GM12801 (cell line): ENCODE measurements at regions not wholly inside any gene's neighbourhood (a gene's known extent, or its start where the extent isn't known, plus 50 kb on each side); places are given as distances from the start of the nearest gene placed in this dataset.

ENCODE experiments used
- CTCF ChIP-seq: IDR thresholded peaks from one replicate; pipeline ENCODE4 v1.5.1; 2011; ENCODE audit warnings: control low read depth; ENCODE audit not compliant: insufficient read length; ENCODE audit errors: extremely low read depth

- no peak for TF ChIP-seq CTCF
These were observed 70.0 kb upstream of the TOP1 start for GRCh38 chr20:40958598-40958997.

DNA sequence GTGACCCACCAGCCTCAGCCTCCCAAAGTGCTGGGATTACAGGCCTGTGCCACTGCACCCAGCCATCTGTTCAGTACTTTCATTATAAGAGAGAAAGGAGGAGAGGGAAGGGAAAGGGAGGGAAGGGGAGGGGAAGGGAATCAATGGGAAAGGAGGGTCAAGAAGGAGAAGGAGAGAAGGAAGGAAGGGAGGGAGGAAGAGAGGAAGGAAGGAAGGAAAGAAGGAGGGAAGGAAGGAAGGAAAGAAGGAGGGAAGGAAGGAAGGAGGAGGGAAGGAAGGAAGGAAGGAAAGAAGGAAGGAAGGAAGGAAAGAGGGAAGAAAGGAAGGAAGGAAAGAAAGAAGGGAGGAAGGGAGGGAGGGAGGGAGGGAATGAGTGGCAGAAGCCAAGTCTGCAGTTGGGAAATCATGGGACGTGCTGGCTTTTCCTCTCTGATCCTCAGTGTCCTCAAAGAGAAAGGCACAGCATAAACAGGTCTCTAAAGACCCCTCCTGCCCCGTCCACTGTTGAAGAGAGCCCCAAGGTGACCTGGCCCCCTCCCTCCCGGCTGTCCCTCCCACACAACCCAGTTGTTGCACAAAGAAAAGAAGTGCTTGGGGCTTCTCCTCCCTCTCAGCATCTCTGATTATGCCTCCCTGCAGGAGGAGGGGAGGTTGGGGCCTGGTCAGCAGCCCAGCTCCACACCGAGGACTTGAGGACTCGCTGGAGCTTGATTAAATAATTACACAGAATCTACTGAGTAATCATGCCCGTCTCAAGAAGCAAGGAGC lies 69.1 kb upstream of the TOP1 start:
- no peak for TF ChIP-seq CTCF

GRCh38 chr20:40960101-40960500 lies 68.5 kb upstream of the TOP1 start:
- TF ChIP-seq CTCF, result no peak

GRCh38 chr20:40960521-40960956 lies 68.1 kb upstream of the TOP1 start:
- no peak for TF ChIP-seq CTCF

GRCh38 chr20:40961176-40961575 lies 67.4 kb upstream of the TOP1 start:
- no peak for TF ChIP-seq CTCF

GRCh38 chr20:40961686-40962640 lies 66.7 kb upstream of the TOP1 start:
- no peak for TF ChIP-seq CTCF

- TF ChIP-seq CTCF, result no peak
These were observed 65.7 kb upstream of the TOP1 start for GRCh38 chr20:40962733-40963504.
